Testis (tissue), 2 donors: ENCODE measurements at regions not wholly inside any gene's neighbourhood (a gene's known extent, or its start where the extent isn't known, plus 50 kb on each side); places are given as distances from the start of the nearest gene placed in this dataset.

Experiments
- DNase-seq: peaks from one replicate; pipeline ENCODE4 v3.0.0-alpha.2; 2019
- H3K27ac ChIP-seq, 2 donors: fragments of 200-600 bp; sonication (generic); one replicate each; pipeline ENCODE4 v1.5.1; 2019
- H3K27me3 ChIP-seq: fragments of 200-600 bp; sonication (generic); one replicate; pipeline ENCODE4 v1.5.1; 2019
- H3K36me3 ChIP-seq: fragments of 200-600 bp; sonication (generic); one replicate; pipeline ENCODE4 v1.5.1; 2017; ENCODE audit warnings: low read depth; ENCODE audit errors: missing control alignments
- H3K4me1 ChIP-seq: fragments of 200-600 bp; sonication (generic); one replicate; pipeline ENCODE4 v1.5.1; 2019
- H3K4me3 ChIP-seq, 2 donors: fragments of 200-600 bp; sonication (generic); one replicate each; pipeline ENCODE4 v1.5.1; 2017 to 2019
- H3K9me3 ChIP-seq: fragments of 200-600 bp; sonication (generic); one replicate; pipeline ENCODE4 v1.5.1; 2017
- CTCF ChIP-seq, 3 experiments: fragments of 450-650 bp in 2 of 3; fragments of 200-600 bp in 1 of 3; sonication (generic) in 1 of 3; IDR thresholded peaks; one replicate each; pipeline ENCODE4 v1.5.1; 2016 to 2019; ENCODE audit warnings: antibody characterized with exemption in 3 of 3, mild to moderate bottlenecking in 2 of 3, moderate library complexity in 1 of 3
- POLR2A ChIP-seq: fragments of 450-650 bp; IDR thresholded peaks from one replicate; pipeline ENCODE4 v1.6.1; 2017; ENCODE audit warnings: antibody characterized with exemption, mild to moderate bottlenecking, moderate library complexity
- WGBS, 2 donors: methylation state at CpG; one replicate each; pipeline ENCODE4 v1.1.5; 2018; 5-methylcytosine and 5-hydroxymethylcytosine counted together
- intact Hi-C: fragments of 100-400 bp; cut with DNase I; formaldehyde crosslinking; loops from one replicate; pipeline ENCODE4 v1.15.1; 2023; ENCODE audit warnings: low total_unique reads

GRCh38 chr5:92605591-92605990 is 975.4 kb downstream of the NR2F1-AS1 start:
- intact Hi-C loops: no loop called here
- H3K27ac ChIP-seq: no peak overlapping the region
- no peaks in the 10 kb centered on the region for H3K4me1 ChIP-seq
- WGBS, 2 donors: 83 to 90% methylated on average over 2 of the region's 2 CpGs
- no peaks in the 10 kb centered on the region for H3K27me3 ChIP-seq
- no peaks in the 10 kb centered on the region for H3K36me3 ChIP-seq
- no peaks in the 10 kb centered on the region for H3K9me3 ChIP-seq
- no peak for TF ChIP-seq CTCF (IDR thresholded peaks at IDR 0.05)
- TF ChIP-seq POLR2A: no peak
- no peak for DNase-seq
- no peak overlapping the region for H3K4me3 ChIP-seq

GRCh38 chr5:92599217-92599810 is 981.7 kb downstream of the NR2F1-AS1 start:
- TF ChIP-seq CTCF (IDR thresholded peaks at IDR 0.05): no peak
- TF ChIP-seq POLR2A: no peak
- WGBS, 2 donors: 77 to 83% methylated on average over 1 of the region's 1 CpG
- no peaks in the 10 kb centered on the region for H3K9me3 ChIP-seq
- intact Hi-C loops: no loop called here
- no peaks in the 10 kb centered on the region for H3K36me3 ChIP-seq
- no peaks in the 10 kb centered on the region for H3K27me3 ChIP-seq
- H3K4me3 ChIP-seq: no peak overlapping the region
- no peaks in the 10 kb centered on the region for H3K4me1 ChIP-seq
- H3K27ac ChIP-seq: no peak overlapping the region
- DNase-seq: no peak

- TF ChIP-seq CTCF (IDR thresholded peaks at IDR 0.05) (no peak), POLR2A (no peak)
- Histone ChIP-seq H3K9me3 (no peaks in the 10 kb centered on the region), H3K4me3 (no peak overlapping the region), H3K36me3 (no peaks in the 10 kb centered on the region), H3K27me3 (no peaks in the 10 kb centered on the region), H3K4me1 (no peaks in the 10 kb centered on the region), H3K27ac (no peak overlapping the region)
- no peak for DNase-seq
- intact Hi-C loops: no loop called here
Observed at GRCh38 chr5:92594031-92594430, 987.0 kb downstream of the NR2F1-AS1 start.

- H3K36me3 ChIP-seq: no peaks in the 10 kb centered on the region
- no peaks in the 10 kb centered on the region for H3K27me3 ChIP-seq
- no peak overlapping the region for H3K4me3 ChIP-seq
- no peaks in the 10 kb centered on the region for H3K4me1 ChIP-seq
- intact Hi-C loops: no loop called here
- no peak overlapping the region for H3K27ac ChIP-seq
- 78 to 79% methylated on average over 1 of the region's 1 CpG for WGBS, 2 donors
- H3K9me3 ChIP-seq: no peaks in the 10 kb centered on the region
- TF ChIP-seq POLR2A (no peak), CTCF (IDR thresholded peaks at IDR 0.05) (no peak)
- DNase-seq: no peak
Observed at GRCh38 chr5:92588876-92589275, 992.1 kb downstream of the NR2F1-AS1 start.

GRCh38 chr5:92581690-92582089 is 999.3 kb downstream of the NR2F1-AS1 start:
- H3K9me3 ChIP-seq: no peaks in the 10 kb centered on the region
- H3K36me3 ChIP-seq: no peaks in the 10 kb centered on the region
- 88 to 96% methylated on average over 3 of the region's 3 CpGs for WGBS, 2 donors

More at GRCh38 chr5:92581690-92582089, 999.3 kb downstream of the NR2F1-AS1 start:
- H3K4me1 ChIP-seq: no peaks in the 10 kb centered on the region
- no peak for DNase-seq
- no peak overlapping the region for H3K27ac ChIP-seq
- no peaks in the 10 kb centered on the region for H3K27me3 ChIP-seq
- no peak overlapping the region for H3K4me3 ChIP-seq
- TF ChIP-seq POLR2A (no peak), CTCF (IDR thresholded peaks at IDR 0.05) (no peak)
- intact Hi-C loops: no loop called here
